SKM-1 (cell line): ENCODE measurements at regions not wholly inside any gene's neighbourhood (a gene's known extent, or its start where the extent isn't known, plus 50 kb on each side); places are given as distances from the start of the nearest gene placed in this dataset.
A peak's percentile ranks its signal among the peaks of the same experiment; 100 is the strongest.

Experiments used
- DNase-seq: peaks from one replicate; lab custom pipeline; 2025; ENCODE audit not compliant: unreplicated experiment; lab: John Stamatoyannopoulos, UW

DNA sequence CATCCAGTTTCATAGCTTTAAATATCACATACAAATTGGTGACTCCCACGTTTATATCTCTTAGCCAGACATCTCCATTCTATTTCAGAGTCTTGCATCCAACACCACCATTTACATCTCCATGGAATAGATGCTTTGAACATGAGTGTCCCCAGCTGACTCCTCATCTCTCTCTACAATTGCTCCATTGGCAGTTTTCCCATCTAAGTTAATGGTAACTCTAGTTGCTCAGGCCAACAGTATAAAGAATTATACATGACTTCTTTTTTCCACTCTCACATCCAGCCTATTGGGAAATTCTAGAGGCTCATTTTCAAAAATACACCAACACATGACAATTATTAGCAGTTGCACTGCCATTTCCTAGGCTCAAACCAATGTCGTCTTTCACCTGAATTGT, 388.2 kb downstream of the STIM2 start:
- no peak for DNase-seq

DNA sequence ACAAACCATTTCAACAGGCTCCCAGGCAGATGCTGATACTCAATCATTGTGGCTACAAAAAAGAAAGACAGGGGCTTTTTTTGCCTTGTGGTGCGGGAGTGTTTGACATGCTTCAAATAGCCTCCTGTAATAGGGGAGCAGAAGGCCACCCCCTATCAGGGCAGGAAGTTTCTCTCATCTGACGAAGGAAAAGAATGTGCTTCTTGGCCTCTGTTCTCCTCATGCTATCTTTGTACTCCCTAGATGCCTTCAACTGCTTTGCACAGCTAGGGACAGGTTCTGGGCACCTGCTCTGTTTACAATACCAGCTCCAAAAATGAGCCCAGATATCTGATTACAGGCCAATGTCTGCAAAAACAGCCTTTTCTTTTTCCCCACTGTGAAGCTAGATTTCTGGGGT, 391.1 kb downstream of the STIM2 start:
- no peak for DNase-seq

DNA sequence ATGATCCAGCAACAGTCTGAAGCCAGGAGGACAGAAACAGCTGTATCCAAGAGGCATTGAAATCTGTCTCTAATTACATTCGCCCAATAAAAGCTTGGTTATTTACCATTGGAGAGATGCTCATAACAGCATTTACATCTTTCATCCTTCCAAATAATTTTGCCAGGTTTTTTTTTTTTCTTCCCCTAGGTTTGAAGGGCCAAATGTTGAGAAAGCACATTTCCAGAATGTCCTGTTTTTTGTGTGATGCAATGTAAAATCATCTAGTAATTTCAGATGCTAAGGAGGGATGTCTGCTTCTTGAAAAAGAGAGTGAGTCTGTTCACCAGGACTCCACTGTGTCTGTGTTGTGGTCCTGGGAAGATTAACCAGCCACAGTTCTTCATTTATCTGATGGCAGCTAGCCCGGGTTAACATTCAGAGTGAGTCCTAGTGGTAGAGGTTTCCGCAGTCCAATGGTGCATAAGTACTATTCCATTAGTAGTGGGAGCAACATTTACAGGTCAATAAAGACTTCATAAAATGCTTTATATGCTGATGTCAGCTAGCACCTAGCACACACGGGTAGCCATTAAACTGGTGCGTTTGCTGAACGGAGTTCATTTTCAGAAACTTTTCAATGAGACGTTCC, 406.8 kb downstream of the STIM2 start:
- DNase-seq, result no peak

DNA sequence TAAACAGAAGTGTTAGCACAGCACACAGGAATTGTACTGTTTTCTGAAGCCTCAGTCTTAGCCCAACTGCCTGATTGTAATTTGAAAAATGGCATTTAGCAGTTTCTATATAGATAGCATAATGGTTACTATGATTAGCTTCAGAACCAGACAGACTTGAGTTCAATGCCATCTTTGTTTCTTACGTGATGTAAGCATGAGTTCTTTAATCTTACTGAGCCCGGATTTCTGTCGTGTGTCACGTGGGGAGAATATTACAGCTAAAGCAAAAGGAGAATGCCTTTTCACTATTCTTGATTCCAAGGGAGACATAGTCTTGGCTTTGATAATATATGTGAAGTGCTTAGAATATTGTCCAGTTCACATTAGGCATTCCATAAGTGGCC, 407.3 kb downstream of the STIM2 start:
- no peak for DNase-seq

DNA sequence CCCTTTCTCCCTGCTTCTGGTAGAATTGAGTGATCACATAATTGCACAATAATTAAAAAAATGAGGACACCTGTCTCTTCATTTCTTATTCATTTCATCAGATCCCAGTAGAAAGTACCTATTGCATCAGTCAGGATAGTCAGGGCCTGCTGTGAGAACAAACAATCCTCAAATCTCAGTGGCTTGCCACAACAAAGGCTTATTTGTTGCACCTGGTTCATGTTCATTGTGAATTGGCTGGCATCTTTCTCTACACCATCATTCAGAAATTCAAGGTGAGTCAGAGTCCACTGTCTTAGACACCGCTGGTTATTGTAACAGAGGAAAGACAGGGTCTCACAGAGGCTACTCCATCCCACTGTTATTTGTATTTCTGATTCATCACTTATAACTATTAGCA, 409.8 kb downstream of the STIM2 start:
- no peak for DNase-seq

DNA sequence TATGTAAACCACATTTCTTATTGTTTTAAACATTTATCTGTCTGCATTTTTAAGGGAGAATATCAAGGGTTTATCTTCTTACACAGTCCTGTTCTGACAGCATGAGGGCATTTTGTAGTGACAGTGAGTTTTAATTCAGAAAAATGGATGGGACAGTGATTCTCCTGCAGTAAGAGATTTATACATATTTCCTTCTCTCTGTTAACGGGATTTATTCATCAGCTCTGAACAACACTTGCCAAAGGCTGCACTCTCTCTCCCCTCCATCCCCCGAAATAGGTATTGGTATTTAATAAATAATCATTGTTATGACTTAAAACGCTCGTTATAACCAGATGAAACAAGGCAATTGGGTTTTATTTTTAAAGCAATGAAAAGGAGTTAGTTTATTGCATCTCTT, 410.9 kb downstream of the STIM2 start:
- no peak for DNase-seq

DNA sequence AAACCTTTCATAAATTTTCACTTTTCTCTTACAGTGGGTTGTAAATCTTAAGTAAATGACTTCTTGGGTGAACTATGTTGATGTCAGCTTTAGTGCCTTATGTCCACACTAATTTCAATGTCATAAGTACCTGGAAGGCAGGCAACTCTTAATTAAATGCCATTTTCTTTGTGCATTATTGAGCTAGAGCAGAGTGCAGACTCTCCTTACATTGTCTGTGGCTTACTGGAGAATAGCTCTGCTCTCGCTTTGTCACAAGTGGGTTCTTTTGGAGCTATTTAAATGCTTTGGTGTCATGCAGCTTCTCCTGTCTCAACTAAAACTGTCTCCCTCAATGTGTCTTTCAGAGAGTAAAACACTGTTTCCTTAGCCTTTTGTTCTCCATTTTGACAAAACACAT, 411.6 kb downstream of the STIM2 start:
- no peak for DNase-seq

DNA sequence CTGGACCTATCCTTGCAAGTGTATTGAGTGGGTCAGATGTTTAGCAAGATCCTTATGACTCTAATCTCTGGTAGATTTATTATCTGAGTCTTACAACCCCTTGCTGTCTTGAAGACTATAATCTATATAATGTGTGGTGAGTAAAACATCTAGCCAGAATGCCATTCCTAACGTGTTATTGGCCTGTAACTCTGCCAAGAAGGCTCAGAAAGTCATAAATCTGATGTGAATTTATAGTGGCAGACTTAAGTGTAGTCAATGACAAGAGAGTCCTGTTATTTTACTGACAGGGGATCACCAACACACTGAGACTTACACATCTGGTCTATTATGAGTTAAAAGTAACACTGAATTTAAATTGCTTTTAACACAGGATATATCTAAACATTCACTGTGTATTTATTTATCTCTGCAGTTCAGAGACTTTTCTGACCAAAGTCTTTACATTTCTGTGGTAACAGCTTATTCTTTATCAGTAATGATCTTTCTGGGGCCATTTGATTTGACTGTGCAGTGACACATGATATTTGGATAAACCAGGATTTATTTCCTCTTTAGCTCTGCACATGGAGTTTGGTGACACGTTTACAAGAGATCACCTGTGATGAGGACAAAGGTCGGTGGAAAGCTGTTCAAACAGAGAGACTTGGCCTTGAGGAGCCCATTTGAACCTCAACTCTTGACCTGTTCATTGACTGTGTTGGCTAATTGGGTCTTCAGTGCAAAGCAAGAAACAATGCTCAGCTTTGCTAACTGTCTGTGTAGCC, 415.8 kb downstream of the STIM2 start:
- DNase-seq, result no peak

DNA sequence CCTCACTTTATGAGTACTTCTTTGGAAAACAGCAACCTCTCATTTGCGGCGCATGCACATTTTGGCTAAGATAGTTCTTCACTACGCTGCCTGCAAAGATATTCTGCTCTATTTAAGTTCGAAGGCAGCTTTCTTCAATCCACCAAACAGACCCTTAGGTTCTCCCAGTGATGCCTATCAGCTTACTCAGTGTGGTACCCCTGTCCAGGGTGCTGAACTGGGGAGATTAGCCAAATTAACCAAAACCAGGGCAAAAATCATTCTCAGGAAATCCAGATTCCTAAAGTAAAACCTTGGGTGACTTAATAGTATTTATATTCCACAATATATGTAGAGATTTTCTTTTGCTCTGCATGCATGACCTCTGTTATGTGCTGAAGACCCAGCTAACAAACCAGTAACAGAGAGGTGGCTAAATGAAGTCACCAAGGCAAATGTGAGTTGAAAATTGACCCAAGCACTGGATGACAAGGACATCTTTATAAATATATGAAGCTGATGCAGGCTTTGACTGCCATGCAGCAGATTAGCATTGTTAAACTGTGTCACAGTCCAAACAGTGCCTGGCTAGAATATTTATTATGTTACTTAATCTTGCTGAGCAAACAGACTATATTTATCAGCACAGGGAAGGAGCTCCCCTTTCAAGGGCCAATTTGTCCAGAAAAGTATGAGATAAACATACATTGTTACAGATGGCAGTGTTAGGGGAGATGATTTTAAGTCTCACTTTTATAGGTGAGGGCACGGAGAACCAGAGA, 418.2 kb downstream of the STIM2 start:
- no peak for DNase-seq

DNA sequence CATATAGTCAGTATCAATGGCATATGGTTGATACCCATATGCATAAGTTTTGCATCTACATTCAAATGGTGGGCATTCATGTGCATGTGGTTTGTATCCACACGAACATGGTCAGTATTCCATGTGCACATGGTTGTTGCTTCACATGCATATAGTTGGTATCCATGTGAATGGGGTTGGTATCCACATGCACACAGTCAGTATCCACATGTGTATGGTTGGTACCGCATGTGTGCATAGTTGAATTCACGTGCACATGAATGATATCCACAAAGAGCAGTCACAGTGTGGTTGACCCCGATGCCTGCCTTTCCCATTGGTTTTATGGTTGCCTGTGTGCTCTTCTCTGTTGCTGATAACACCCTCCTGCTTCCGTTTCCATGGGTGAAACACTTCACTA, 427.9 kb downstream of the STIM2 start:
- no peak for DNase-seq

DNA sequence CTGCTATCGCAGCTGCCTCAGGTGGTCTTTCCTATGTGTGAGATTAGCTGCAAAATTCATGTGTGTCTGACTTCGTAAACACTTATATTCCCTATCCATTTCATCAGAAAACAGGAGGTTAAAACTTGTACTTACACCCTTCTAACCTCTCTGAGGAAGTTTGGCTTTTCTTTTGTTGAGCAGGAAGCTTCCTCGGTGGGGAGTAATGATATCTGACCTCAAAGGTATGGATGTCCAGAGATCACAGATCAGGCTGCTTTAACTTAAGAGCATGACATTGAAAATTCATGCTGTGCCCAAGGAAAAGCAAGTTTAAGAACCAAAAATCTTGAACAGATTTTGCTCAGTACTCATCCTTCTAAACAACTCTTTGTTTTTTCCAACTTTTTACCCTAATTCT, 429.1 kb downstream of the STIM2 start:
- no peak for DNase-seq

DNA sequence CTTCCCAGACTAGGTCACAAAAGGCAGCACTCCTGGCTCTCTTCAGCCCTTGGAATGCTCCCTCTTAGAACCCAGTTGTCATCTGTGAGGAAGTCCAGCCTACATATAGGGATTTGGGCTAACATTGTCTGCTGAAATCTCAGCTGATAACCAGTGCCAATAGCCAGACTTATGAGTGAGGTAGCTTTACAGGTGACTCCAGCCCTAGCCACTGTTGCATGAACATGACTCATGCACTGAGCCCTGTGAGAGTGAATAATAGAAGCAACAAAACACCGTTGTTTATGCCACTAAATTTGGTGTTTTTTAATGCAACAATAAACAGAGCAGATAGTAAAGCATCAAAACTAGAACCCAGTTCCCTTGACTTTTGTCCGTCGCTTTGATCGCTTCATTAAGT, 433.2 kb downstream of the STIM2 start:
- DNase-seq, result no peak

DNA sequence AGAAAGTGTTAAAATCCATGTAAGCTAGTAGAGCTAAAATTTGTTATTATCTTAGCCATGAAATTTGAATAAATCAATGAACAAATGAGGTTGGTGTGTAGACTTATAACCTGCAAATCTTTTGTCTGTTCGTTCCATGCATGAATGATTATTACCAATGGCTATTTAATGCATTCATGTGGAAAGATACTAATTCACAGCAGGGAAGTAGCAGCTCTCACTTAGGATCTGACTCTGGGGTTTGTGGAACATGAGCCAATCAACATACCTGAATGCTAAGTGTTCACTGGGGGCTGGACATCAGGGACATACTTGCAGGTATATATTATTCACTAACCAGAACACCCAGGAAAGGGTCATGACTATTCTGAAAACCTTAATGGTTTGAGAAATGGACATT, 444.1 kb downstream of the STIM2 start:
- no peak for DNase-seq

DNA sequence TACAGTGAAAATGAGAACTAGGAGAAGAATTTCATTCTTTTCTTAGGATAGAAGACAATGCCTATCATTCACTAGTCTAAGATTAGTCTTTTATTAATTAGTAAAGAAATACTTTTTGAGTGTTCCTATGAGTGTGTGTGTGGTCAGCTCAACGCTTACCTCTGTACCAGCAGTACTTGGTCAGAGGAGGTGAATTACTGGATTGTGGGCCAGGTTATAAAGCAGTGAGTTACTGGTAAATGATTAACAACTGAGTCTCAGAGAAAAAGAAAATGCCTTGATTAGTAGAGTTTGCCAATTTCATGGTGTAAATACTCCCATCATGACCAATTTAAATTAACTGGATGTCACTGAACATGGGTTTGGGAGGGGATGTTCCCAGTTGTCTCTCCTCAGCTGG, 444.6 kb downstream of the STIM2 start:
- no peak for DNase-seq

DNA sequence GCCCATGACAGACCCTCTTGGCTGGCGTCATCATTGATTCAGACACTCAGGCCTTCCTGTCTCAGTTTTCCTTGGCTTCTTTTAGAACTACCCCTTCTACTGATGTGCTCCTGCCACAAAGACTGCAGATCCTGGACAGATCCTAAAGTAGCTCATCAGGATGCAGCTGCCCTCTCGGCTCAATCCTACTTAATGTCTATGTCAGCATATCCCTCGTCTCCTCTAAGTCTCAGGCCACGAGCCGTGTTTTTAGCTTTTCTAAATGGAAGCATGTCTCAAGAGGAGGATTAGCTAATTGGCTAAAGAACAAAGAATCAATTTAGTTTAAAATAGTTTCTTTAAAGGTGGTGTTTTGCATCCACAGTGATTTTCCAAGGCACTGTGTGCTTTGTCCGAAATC, 447.7 kb downstream of the STIM2 start:
- DNase-seq, result no peak

DNA sequence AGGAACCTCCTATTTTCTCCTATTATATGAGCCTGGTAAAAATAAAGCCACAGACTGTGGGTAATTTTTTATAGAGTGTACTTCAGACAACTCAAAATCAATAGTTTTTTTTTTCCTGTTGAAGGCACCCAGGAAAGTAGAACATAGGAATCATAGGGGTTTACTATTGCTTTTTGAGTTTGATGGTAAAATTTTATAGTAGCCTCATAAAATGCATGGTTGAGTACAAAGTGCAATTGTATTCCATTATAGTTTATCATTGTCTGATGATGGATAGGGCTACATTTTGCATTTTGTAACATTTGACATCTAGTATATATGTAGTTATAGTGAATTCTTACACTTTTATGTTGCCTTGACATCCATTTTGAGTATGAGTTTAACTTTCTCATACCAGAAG, 455.0 kb downstream of the STIM2 start:
- no peak for DNase-seq

DNA sequence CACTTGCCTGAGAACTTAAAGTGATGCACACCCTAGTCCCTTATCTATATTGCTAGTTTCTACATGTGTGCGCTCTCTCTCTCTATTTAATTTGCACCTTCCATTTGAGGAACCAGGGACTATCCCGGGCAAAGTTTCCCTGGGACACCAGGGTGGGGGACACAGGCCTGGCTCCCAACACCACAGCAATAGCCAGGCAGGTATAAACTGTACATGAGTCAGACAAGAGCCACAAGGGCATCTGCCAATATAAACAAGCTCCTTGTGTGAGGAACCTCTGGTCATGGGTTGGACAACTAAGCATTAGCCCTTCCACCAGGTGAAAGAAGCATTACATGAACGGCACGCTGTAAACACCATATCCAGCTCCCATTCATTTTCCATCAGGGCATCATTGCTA, 455.5 kb downstream of the STIM2 start:
- DNase-seq, result no peak

DNA sequence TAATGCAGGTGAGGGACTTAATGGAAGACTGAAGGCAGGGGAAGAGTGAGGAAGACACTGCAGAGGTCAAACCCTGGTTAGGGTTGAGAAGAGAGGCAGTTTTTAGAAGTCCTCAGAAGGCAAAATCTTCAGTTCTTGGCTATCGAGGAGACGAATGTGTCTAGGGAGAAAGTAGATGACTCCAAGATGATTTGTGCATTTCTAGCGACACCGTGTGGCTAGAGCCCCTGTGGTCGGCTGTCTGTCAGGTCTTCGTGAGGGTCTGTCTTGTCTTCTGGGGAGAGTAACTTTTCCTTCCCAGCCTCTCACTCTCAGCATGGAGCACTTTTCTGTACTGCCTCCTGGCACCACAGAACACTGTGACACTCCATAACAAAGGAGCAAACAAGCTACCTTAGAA, 458.1 kb downstream of the STIM2 start:
- DNase-seq, result peak; percentile 54

DNA sequence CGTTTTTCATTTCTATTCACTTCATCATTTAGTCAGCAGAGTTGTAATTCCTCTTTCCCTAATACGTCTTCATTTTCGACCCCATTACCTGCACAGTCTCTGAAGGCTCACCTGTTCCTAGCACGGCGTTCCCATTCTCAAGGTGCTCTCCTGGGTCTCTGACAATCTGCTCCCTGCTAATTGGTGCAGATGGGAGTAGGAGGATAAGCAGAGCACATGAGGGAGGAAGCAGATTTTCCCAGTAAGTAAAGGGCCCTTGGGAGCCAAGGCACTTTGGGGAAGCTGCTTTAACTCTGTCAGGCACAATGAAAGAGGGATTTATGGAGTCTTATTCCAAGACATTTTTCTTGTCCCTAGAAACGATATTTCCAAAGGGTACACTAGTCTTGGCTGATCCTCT, 466.4 kb downstream of the STIM2 start:
- no peak for DNase-seq

DNA sequence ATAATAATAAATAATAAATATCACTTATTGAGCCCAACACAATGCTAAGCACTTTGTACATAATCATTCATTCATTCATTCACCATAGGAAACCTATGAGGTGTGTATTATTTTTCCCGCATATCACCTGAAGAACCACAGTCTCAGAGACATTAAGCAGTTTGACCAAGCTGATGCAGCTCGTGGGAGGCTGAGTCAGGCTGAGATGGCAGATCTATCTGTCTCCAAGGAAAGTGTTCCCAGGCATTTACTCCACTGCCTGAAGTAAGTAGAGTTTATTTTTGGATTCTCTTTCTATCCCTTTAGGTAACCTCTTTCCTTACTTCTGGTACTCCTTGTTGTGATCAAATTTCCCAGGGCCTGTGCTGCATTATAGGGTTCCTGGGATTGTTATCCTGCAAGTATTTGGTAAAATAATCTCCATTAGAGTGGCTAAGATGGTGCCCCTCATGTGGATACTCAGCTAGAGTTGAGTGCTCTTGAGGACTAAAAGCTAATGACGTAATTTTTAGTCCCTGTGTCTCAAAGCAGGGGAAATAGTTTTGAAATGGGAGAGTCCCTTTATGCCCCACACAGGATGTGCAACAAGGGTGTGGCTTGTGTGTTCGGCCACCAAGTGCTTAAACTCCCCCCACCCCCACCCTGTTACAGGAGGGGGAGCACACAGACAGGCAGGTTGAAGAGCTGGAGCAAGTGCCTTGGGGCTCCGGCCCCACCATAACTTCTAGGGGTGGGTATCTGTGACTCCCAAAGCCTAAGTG, 467.0 kb downstream of the STIM2 start:
- peak; percentile 13 for DNase-seq

DNA sequence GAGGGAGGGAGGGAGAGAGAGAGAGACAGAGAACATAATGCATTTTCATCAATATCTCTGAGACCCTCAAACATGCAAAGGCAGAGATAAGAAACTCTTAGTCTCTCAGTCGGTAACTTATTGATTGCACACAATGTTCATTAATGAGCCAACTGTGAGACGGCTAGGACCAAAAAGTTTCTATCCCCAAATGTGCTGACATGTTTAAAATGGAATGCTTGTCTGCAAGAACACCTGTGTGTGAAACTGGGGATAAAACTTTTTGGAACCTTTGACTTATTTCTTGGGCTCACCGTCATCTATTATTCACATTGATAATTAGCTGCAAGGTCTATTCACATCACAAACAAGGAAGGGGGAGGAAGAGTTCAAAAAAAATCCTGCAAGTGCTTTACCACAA, 477.9 kb downstream of the STIM2 start:
- DNase-seq, result no peak

DNA sequence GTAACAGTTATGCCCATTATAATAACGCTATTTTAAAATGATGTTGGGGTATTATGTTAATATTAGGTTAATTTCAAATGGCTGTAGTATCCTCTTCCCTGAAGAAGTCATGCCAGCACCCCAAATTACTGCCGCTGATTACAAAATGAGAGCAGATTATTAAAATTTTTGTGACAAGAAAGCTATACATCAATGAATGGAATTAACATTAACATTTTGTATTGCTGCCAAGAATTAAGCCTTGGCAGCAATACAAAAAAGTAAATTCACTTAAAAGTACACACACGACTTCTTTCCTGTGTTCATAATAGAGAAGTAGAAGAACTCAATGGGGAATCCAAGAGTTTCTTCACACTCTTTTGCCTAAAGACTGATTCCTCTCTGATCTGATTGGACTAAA, 482.8 kb downstream of the STIM2 start:
- DNase-seq, result no peak
